ENCODE measurements at regions not wholly inside any gene's neighbourhood (a gene's known extent, or its start where the extent isn't known, plus 50 kb on each side); places are given as distances from the start of the nearest gene placed in this dataset.

DNA sequence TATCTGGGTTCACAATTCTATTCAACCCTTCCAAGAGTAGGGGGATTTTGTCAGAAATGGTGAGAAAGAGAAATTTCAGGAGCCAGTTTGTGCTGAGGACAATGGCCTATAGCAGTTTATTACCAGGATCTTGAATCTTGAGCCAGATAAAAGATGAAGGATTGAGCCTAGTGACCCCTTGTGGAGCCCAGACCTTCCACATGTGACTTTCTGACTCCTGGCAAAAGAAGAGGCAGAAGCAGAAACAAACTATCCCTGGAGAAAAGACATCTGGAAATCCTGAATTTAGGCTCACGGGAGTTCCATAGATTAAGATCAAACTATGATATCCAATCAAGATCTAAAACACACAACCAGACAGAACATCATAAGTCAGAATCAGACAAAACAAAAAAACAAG, 60.9 kb upstream of the CHRM2 start:
- no peak for DNase-seq (ENCODE audit: low read depth)

DNA sequence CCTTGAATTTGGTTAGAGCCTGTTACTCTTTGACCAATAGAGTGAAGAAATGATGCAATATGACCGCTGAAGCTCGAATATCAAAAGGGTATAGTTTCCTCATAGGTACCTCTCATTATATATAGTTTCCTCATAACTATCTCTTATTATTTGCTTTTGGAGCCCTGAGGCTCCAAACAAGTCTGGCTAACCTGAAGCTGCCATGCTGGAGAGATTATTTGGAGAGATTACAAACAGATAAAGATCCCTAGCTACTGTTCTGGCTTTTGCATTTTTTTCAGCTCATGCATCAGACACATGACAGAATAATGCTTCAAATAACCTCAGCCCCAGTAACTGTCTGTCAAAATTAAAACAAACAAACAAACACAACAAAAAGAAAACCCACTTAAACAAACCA, 65.4 kb upstream of the CHRM2 start:
- DNase-seq (ENCODE audit: low read depth): no peak

DNA sequence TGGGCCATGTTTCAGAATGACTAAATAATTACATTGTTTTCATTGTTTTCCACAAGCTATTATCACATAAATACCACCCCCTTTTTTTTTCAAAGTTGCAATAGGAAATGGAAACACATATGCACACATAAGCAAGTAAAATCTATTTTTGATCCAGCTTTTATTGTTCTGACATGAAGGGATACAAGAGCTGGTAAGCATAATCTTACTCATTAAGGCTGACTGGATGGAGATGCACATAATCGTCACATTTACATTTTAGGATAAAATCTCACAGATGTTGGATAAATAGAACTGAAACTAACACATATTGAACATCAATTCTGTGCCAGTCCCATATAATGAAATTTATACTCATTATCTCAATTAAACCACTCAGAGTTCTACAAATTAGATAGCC, 84.5 kb upstream of the CHRM2 start:
- no peak for DNase-seq (ENCODE audit: low read depth)

- no peak for DNase-seq (ENCODE audit: low read depth)
Measured at GRCh38 chr7:136741941-136742340, 126.5 kb upstream of the CHRM2 start.

GRCh38 chr7:136728945-136729344, 139.5 kb upstream of the CHRM2 start:
- no peak for DNase-seq (ENCODE audit: low read depth)

GRCh38 chr7:136726460-136726859, 142.0 kb upstream of the CHRM2 start:
- DNase-seq (ENCODE audit: low read depth): no peak

DNA sequence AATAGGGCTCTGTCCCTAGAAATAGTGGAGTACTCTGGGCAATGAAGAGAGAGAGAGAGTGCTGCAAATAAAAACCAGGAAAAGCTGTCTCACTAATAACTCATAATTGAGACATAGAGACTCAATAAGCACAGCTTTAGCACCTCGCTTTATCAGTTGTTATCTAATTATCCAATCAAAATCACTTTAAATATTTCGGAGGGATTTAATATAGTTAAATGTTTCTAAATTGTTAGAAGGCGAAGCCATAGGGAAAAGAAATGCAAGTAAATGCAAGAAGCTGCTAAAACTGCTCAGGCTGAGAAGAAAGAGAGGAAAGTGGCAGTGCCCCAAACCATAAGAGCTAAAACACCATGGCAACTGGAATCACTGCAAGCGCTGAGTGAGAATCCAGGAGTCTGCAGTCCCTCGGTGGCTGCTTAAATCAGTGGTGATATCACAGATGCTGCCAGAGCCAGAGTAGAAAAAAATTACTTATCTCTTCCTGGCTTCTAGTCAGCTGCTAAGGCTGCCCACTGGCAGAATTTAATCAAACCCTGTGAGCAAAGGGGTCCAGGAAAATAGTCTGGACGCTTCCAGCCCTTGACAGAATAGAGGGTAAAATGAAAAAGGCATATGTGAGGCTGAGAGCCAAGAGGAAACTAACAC, 150.4 kb upstream of the CHRM2 start:
- DNase-seq (ENCODE audit: low read depth): no peak

- no peak for DNase-seq (ENCODE audit: low read depth)
Measured at GRCh38 chr7:136714062-136714461, 154.4 kb upstream of the CHRM2 start.

DNA sequence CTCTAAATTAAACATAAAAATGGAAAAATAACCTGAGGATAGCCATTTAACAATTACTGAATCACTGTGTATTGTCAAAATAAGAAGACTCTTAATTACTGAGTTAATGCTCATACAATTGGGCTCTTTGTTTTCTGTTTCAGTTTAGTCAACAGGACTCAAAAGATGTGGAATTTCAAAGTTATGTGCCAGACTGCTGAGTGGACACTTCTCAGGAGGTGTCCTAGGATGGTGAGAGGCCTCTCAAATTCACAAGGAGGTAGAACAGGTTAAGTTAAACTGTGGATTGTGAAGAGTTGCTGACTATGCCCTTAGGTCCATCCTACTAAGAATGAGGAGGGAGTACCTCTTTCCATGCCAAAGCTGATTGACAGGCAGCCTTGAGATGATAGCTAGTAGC, 157.7 kb upstream of the CHRM2 start:
- DNase-seq (ENCODE audit: low read depth): no peak

GRCh38 chr7:136709876-136710275, 158.6 kb upstream of the CHRM2 start:
- no peak for DNase-seq (ENCODE audit: low read depth)

DNA sequence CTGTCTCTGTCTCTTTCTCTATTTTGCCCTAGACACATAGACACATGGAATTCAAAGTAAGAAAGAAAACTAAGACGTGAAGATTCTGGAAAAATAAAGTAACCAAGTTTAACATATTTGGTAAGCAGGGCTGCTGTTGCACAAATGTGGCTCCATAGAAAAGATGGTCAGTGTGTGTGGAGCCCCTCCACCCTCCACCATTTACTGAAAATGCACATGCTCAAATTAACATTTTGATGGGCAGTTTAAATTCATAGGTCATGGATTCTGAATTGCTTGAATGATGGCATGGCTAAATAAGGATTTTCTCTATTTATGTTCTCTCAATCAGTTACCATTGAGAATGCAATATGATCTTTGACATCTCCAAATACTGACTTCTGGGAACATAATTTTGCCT, 165.5 kb upstream of the CHRM2 start:
- DNase-seq (ENCODE audit: low read depth): no peak

- no peak for DNase-seq (ENCODE audit: low read depth)
Measured at GRCh38 chr7:136698977-136699376, 169.5 kb upstream of the CHRM2 start.

DNA sequence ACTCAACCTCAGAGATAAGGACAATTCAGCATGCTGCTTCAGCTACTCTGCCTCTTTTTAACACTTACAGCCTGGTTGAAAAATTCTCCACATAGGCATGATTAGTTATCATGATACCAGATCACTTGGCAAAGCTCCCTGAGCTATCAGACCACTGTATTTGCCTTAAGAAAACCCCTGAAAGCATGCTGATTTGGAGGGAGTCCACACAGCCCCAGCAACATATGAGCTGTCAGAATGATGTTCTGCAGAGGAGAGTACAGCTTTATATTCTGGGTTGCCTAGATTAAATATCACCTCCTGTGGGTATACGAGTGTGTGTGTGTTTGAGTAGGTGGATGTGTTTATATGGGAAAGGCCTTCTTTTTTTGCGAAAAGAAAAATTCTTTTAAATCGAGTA, 170.2 kb upstream of the CHRM2 start:
- no peak for DNase-seq (ENCODE audit: low read depth)

DNA sequence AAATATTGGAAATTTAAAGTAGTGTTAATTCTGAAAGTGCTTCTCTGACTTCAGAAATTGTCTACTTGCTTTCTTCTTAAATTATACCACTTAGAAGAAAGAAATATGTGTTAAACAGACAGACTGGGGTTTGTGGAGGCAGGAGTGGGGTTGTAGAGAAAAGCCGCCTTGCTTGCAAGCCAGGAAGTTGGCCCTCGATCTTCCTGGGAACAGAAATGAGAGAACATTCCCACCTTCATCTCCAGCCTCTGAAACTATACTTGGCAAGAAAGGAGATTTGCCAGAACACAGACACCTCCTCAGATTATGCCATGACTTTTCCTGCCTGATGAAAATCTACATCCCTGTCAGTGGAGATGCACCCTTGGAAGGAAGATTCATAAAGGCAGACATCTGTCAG, 171.2 kb upstream of the CHRM2 start:
- DNase-seq (ENCODE audit: low read depth): no peak

DNA sequence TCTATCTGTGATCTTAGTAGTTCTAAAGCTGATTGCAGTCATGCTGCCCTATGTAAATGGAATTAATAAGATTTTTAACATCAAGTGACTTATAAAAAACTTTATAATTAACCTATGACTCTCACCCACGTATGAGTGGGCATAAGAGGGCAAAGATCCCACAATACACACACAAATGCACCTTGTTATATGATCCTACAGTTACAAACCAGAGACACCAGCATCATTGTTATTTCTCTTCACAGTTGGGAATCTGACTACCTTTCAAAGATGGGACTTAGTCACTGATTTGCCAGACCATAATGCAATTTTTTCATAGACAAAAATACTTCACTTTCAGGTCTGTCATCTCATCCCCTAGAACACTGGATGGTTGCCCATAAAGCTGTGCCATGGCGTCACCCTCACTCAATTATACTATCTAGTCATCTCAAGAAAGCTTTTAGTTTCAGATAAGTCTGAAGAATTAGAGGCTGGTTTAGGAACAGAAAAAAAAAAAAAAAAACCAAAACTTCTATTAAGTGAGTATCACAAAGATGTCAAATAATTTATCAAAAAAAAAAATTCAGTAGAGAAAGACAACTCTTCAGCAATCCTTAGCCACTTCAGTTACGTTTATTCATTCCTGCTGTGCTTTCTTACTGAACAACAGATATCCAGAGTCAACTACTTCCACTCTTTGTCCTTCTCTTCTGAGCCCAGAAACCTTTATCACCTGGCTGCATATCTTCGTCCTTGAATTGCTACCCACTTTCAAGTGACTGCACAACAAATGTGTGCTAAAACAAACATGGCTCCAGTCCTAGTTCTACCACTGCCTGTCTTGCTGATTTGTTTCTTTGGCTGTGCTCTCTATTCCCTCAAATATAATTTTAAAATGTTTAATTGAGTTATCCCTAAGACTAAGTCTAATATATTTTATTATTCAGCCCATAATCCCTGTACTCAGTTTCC, 175.0 kb upstream of the CHRM2 start:
- DNase-seq (ENCODE audit: low read depth): no peak

GRCh38 chr7:136692221-136692620, 176.2 kb upstream of the CHRM2 start:
- no peak for DNase-seq (ENCODE audit: low read depth)

DNA sequence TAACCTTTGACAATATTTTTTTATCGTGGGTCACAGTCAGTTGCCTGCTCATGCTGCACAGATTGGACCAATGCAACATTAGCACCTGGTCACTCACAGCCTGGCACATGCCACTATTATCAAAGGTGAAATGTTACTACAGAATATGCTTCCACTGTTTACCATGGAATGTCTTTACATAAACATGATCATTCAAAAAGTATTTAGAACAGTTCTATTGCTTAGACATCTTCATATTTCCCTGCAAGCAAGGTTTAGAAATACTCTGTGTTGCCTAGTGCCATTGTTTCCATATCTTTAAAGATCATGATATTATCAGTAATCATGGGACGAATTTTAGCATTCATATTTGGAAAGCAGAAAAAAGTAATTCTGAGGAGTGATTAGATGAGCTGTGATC, 179.9 kb upstream of the CHRM2 start:
- no peak for DNase-seq (ENCODE audit: low read depth)

DNA sequence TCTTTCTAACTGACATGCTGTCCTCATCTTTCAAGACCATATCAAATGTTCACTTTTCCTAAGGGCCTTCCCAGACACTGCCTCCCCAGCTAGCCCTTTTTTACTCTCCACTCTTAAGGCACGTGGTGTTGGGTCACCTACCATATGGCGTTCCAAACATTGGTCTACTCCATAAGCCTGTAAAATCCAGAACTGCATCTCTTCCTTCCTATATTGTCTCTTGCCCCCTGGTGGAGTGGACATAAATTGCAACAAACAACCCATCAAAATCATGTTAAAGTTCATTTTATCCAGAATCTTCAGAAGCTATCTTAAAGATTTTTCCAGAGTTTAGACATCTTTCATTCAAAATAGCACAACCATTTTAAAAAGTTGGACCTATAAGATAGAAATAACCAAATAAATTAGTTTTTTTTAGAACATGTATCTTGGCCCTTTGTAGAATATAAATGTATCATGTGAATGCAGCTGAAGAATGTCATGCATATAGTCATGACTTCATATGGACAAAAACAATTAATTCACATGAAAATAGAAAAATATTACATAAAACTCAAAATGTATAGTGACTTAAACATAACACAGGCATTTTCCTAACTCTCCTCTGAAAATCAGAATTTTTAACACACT, 180.6 kb upstream of the CHRM2 start:
- no peak for DNase-seq (ENCODE audit: low read depth)

- DNase-seq (ENCODE audit: low read depth): no peak
Measured at GRCh38 chr7:136685501-136686173, 182.8 kb upstream of the CHRM2 start.

DNA sequence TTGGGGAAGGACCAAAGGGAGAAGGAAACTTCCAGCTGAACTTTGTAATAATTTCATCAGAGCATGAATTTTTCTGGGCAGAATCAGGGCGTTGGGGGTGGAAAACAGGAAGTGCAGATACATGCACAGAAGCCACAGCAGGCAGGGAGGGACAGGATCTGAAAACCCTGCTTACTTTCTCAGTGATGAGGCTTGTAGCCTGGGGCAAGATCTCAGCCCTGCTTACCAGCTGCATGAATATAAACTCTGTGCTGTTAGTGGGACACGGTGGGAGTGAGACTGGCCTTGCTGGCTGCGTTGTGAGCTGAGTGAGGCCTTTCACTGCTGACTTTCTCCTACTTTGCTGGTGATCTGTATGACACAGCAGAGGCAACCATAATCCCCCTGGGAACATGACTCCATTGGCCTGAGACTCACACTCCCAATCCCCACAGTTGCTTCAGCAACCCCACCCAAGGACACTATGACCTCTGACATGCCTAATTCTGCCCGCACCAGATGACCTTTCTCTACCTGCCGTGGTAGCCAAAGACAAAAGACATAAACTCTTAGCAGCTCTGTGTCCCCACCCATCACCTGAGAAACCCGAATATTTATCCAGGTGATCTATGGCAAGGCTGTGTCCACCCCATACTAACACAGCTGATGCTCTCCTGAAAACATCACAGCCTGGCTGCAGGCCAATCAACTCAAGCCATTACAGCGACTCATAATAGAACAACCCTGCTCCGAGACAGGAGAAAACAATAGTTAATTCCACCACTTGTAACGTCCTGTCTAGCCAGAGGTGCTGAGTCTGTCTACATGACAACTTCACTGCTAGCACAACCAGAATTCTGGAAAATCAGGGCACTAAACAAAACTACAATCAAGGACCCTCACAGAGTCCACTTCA, 190.7 kb upstream of the CHRM2 start:
- no peak for DNase-seq (ENCODE audit: low read depth)

DNA sequence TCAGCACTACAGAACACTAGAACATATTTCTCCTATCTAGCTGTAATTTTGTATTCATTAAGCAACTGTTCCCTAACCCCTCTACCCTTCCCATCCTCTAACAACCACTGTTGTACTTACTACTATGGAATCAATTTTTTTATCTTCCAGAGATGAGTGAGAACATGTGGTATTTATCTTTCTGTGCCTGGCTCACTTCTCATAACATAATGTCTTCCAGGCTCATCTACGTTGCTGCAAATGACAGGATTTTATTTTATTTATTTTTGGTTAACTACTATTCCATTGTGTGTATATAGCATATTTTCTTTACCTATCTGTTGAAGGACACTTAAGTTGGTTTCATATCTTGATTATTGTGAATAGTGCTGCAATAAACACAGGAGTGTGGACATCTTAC, 200.9 kb upstream of the CHRM2 start:
- DNase-seq (ENCODE audit: low read depth): no peak

Measured in stimulated activated CD8-positive, alpha-beta memory T cell treated with anti-CD3 and anti-CD28 coated beads, Interleukin-4, amount 100 ng/mL, for 24 hours (primary cell).